ENCODE measurements at regions not wholly inside any gene's neighbourhood (a gene's known extent, or its start where the extent isn't known, plus 50 kb on each side); places are given as distances from the start of the nearest gene placed in this dataset.
"Not testable (repeated sequence)": the region's sequence is repeated elsewhere in the genome, so short reads cannot be mapped to it uniquely, and the experiment has no call there.

DNA sequence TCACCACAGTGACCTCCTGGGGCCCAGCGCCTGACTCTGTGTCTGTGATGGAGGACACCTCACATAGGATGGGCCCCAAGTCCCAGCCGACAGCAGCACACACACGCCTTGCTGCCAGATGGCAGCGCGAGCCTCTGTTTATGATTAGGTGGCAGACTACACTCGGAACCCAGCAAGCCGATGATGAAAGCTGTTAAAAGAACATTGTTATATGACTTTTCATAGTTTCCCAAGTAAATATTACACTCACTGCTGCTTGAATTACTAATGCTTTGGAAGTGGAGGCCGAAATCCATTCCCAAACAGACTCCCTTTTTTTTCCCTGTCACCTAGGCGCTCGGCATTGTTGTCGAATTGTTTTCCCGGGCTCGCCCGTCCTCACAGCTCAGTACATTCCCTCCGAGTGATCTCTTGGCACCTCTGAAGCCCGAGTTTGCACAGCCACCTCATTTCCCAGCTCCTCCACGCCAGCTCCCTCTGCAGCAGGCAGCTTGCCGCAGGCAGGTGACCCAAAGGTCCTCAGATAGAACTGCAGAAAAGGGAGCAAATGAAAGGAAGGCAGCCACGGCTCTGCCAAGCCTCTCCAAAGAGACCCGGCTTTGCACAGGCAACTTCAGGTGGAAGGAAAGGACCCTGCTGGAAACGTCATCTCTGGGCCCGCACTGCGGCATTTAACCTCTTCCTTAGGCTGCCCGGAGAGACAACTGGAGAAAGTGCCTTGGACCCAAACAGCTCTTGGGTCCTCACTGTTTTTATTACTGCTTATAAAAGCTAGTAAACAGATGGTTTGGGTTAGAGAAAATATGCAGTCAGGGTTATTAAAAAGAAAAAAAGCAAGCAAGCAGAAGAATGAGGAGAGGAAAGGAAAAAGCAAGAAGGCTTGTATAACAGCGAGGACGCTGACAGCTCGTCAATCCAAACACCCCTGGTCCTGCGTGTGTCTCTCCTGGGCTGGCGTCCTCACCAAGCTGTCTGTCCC lies 72.2 kb upstream of the SLC25A33 start:
- Mint-ChIP-seq H3K4me1 (ENCODE audit: low read depth, unreplicated experiment) (peaks cover 2% of the 10 kb centered on the region), H3K27ac (ENCODE audit: unreplicated experiment) (no peak overlapping the region), H3K9me3 (ENCODE audit: unreplicated experiment) (peaks cover 4% of the 10 kb centered on the region), H3K4me3 (ENCODE audit: unreplicated experiment) (no peak overlapping the region), H3K36me3 (ENCODE audit: unreplicated experiment) (no peaks in the 10 kb centered on the region), H3K27me3 (ENCODE audit: unreplicated experiment) (peaks cover 2% of the 10 kb centered on the region)
- no peak for DNase-seq
- TF ChIP-seq, protein P1, sequence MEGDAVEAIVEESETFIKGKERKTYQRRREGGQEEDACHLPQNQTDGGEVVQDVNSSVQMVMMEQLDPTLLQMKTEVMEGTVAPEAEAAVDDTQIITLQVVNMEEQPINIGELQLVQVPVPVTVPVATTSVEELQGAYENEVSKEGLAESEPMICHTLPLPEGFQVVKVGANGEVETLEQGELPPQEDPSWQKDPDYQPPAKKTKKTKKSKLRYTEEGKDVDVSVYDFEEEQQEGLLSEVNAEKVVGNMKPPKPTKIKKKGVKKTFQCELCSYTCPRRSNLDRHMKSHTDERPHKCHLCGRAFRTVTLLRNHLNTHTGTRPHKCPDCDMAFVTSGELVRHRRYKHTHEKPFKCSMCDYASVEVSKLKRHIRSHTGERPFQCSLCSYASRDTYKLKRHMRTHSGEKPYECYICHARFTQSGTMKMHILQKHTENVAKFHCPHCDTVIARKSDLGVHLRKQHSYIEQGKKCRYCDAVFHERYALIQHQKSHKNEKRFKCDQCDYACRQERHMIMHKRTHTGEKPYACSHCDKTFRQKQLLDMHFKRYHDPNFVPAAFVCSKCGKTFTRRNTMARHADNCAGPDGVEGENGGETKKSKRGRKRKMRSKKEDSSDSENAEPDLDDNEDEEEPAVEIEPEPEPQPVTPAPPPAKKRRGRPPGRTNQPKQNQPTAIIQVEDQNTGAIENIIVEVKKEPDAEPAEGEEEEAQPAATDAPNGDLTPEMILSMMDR (IDR thresholded peaks at IDR 0.05; ENCODE audit: partially characterized antibody, unreplicated experiment) = no peak

DNA sequence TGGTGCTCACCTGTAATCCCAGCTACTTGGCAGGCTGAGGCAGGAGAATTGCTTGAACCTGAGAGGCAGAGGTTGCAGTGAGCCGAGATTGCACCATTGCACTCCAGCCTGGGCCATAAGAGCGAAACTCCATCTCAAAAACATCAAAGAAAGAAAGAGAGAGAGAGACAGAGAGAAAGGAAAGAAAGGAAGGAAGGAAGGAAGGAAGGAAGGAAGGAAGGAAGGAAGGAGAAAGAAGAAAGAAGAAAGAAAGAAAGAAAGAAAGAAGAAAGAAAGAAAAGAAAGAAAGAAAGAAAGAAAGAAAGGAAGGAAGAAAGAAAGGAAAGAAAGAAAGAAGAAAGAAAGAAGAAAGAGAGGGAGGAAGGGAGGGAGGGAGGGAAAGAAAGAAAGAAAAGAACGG lies 69.4 kb upstream of the SLC25A33 start:
- not testable (repeated sequence) for H3K9me3 Mint-ChIP-seq (ENCODE audit: unreplicated experiment); H3K27me3 Mint-ChIP-seq (ENCODE audit: unreplicated experiment); H3K27ac Mint-ChIP-seq (ENCODE audit: unreplicated experiment); H3K36me3 Mint-ChIP-seq (ENCODE audit: unreplicated experiment); H3K4me1 Mint-ChIP-seq (ENCODE audit: low read depth, unreplicated experiment); DNase-seq; H3K4me3 Mint-ChIP-seq (ENCODE audit: unreplicated experiment)

DNA sequence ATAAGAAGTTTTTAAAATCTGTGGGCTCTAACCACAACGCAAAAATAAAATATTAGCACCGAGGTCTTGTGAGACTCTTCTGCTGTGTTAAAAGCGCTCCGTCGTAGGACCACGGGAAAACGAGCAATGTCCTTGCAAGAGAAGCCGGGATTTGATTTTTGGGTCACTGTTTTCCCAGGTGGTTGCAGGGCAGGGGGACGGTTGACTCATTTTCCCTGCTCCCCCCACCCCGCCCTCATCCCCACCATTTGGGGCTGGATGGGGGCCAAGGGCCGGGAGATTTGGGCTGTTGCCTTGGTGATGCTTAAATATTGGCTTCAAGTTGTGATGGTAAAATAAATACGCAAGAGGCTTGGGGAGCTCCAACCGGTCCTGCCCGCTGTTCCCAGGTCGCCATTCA lies 67.6 kb upstream of the SLC25A33 start:
- TF ChIP-seq, protein P1 (IDR thresholded peaks at IDR 0.05; ENCODE audit: partially characterized antibody, unreplicated experiment) = no peak
- DNase-seq = no peak
- Mint-ChIP-seq H3K27ac (ENCODE audit: unreplicated experiment) (no peak overlapping the region), H3K9me3 (ENCODE audit: unreplicated experiment) (peaks cover 4% of the 10 kb centered on the region), H3K4me3 (ENCODE audit: unreplicated experiment) (no peak overlapping the region), H3K4me1 (ENCODE audit: low read depth, unreplicated experiment) (peaks cover 2% of the 10 kb centered on the region), H3K36me3 (ENCODE audit: unreplicated experiment) (no peaks in the 10 kb centered on the region), H3K27me3 (ENCODE audit: unreplicated experiment) (peaks cover 2% of the 10 kb centered on the region)

DNA sequence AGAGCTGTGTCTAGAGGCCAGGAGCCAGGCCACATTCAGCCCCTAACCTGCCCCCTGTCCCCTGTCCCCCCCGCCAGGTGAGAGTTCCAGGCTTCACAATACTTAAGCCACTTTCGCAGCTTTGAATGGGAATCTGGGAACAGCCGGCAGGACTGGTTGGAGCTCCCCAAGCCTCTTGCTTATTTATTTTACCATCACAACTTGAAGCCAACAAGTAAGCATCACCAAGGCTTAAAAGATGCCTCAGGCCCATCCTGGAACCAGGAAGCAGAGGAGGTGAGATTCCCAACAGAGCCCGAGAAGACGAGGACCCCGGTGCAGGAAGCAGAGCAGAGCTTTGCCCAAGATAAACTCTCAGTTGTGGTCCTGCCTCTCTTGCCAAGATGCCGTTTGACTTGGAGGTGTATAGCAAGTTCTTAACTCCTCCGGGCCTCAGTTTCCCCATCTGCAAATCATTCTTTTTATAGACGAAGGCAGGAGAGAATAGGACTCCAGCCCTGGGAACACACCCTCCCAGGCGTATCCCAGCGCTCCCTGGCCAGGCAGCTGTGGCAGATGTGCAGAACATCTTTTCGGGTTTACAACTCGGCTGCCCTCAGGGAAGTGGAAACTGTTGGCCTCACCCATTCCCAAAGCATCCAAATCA lies 66.8 kb upstream of the SLC25A33 start:
- Mint-ChIP-seq H3K9me3 (ENCODE audit: unreplicated experiment) (peaks cover 2% of the 10 kb centered on the region), H3K27me3 (ENCODE audit: unreplicated experiment) (no peaks in the 10 kb centered on the region), H3K36me3 (ENCODE audit: unreplicated experiment) (no peaks in the 10 kb centered on the region), H3K27ac (ENCODE audit: unreplicated experiment) (no peak overlapping the region), H3K4me1 (ENCODE audit: low read depth, unreplicated experiment) (no peaks in the 10 kb centered on the region), H3K4me3 (ENCODE audit: unreplicated experiment) (no peak overlapping the region)
- no peak for DNase-seq
- TF ChIP-seq, protein P1 (IDR thresholded peaks at IDR 0.05; ENCODE audit: partially characterized antibody, unreplicated experiment) = no peak

DNA sequence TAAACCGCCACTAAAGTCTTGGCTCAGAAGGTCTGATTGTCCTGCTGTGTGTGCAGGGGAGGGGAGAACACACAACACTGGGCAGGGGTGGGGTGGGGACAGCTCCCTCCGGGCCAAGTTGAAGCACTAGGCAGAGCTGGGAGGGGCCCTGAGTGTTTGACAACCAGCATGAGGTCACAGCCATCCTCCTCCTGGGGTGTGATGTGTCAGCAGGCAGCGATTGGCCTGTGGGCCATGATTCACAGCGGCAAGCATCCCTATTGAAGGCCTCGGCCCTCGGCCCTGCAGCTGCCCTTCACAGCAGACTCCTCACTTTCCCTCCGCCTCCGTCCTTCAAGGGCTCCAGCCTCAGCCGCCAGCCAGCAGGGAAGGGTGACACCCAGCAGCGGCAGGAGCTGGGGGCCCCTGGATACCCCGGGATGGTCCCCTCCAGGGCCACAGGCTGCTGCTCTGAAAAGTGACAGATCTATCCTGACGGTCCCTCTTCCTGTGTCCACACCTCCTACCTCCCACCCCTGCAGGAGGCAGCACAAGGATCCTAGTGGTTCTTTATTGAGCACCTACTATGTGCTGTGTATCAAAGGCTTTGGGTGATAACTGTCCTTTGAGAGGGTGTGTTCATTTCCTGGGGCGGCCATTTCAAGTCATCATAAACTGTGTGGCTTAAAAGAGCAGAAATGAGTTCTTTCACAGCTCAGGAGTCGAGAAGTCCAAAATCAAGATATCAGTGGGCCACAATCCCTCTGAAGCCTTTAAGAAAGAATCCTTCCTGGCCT lies 66.0 kb upstream of the SLC25A33 start:
- no peak overlapping the region for H3K27ac Mint-ChIP-seq (ENCODE audit: unreplicated experiment)
- H3K27me3 Mint-ChIP-seq (ENCODE audit: unreplicated experiment) = no peaks in the 10 kb centered on the region
- H3K36me3 Mint-ChIP-seq (ENCODE audit: unreplicated experiment) = no peaks in the 10 kb centered on the region
- H3K4me3 Mint-ChIP-seq (ENCODE audit: unreplicated experiment) = no peak overlapping the region
- no peaks in the 10 kb centered on the region for H3K4me1 Mint-ChIP-seq (ENCODE audit: low read depth, unreplicated experiment)
- peaks cover 2% of the 10 kb centered on the region for H3K9me3 Mint-ChIP-seq (ENCODE audit: unreplicated experiment)
- TF ChIP-seq, protein P1 (IDR thresholded peaks at IDR 0.05; ENCODE audit: partially characterized antibody, unreplicated experiment) = no peak
- DNase-seq = no peak
